GOT3 (cell line): ENCODE measurements at regions not wholly inside any gene's neighbourhood (a gene's known extent, or its start where the extent isn't known, plus 50 kb on each side); places are given as distances from the start of the nearest gene placed in this dataset.

Experiments
- DNase-seq: peaks from one replicate; lab custom pipeline; 2025; ENCODE audit warnings: mixed read lengths; lab: John Stamatoyannopoulos, UW

DNA sequence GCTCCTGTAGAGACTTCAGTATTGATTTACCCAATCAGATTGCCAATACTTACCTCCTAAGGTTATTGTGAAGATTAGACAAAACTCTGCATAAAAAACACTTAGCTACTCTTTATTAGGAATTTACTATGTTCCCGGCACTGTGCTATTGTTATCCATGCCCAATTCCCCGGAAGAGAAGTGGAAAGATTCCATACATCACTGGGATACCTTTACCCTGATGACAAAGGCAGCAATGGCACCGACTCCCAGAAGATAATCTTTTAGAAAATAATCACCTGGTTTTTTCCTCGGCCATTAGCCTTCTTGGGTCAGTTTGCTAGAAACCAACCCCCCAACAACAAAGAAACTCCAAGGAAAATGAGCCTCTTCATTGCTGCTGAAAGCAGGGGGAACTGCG lies 226.0 kb downstream of the SNX18 start:
- no peak for DNase-seq

DNA sequence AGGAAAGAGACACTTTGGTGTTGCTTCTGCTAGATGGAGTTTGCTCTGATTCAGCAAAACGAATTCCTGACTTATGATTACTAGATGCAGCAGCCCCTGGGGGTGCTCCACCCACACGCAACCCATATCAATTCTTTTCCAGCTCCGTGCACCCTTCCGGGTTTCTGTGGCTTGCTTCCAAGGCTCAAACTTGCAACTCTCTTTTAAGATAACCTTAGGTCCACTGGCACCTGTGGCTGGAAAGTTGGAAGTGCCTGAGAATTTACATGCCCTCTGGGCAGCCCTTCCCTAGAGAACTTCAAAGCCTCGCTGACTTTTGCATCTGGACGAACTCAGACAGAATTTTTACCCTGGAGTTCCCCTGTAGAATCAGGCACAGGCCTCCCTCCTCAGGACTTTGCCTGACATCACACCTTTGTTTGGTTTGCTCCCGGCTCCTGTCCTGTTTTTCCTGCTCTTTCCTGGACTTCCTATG lies 224.9 kb downstream of the SNX18 start:
- DNase-seq: no peak

DNA sequence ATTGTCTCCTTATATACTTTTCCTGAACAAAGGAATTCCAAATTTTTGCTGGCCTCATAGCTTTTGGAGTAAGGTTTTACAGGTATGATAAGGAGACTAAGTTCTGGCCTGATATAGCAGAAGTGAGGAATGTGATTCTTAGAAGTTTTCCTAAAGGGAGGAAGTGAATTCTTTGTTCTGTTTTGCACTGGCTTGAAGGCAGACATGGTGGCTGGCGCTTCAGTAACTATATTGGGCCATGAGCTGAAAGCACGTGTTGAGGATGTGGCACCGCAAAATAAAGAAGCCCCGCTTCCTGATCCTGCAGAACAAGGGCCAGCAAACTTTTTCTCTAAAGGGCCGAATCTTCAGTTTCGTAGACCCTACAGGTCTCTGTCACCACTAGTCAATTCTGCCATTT lies 224.2 kb downstream of the SNX18 start:
- no peak for DNase-seq

DNA sequence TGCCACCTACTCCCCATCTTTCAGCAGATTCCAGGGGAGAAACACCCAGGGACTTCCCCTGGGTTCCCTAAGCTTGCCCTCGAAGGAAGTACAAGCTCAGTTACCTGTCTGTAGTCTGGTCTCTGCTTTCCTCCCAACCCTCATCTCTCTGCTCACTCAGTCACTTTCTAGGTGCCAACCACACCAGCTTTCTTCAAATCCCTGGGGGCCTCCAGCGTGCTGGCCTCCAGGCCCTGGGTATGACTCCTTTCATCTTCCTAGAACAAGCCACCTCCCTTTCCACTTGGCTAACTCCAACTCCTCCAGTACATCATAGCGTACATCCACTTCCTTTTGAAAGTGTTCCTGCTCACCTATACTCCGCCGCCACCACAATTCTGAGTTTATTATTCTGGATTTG lies 222.6 kb downstream of the SNX18 start:
- DNase-seq: no peak

DNA sequence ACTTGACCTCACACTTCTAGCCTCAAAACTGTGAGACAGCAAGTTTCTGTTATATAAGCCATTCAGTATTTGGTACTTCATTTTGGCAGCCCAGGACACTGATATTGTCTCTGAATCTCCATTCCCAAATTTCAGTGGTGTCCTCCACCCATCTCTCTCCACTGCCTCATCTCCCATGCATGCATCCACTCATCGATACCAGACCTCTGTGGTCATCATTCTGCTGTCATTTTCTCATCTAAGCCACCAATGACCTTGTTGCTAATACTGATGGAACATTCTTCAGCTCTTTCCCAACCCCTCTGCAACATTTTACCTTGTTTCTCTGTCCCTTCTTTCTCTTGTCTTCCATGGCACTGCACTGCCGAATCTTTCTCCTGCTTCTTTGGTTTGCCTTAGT lies 221.8 kb downstream of the SNX18 start:
- DNase-seq: no peak

DNA sequence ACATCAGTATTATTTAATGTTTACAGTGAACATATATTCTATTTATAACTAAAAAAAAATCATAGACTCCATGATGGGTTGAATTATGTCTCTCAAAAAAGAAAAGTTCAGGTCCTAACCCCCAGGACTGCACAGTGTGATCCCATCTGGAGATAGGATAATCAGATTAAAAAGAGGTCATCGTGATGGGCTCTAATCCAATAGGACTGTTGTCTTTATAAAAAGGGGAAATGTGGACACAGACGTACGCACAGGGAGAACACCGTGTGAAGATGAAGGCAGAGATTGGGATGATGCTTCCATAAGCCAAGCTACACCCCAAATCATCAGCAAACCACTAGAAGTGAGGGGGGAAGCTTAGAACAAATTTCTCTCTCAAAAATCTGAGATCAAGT lies 221.4 kb downstream of the SNX18 start:
- no peak for DNase-seq

DNA sequence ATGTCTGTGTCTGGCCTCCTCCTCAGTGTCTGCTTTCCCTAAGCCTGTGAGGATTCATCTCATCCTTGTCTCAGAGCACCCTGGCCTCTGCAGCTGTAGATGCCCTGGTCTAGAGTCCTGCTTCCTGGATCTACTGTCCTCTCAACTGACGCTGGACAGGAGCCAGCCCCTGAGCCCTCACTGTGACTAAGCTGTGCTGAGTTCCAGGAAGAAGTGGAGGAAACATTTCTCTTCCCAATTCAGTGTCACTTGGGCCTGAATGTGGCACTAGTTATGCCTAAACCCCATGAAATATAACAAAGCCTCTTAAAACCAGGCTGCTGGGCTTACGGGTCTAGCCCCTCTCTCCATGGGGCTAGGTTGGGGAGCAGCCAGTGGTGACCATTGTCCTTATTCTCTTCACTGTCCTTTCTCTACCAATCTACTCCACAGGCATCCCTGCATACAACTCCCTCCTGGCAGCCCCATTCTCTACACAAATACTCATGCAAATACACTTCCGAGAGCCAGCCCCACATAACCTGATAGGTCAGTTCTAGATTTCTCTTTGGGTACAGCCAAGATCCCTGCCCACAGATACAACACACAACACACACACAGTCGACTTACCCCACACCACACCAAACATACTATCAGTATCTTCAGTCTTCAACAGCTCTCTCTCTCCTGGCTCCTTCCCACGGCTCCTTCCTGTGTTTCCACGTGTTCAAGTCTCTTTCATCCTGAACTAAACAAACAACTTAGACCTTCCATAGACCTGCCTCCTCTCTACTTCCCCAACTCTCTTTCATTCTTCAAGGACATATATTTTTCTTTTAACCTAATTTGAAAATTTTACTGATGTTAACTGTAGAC lies 220.8 kb downstream of the SNX18 start:
- no peak for DNase-seq

DNA sequence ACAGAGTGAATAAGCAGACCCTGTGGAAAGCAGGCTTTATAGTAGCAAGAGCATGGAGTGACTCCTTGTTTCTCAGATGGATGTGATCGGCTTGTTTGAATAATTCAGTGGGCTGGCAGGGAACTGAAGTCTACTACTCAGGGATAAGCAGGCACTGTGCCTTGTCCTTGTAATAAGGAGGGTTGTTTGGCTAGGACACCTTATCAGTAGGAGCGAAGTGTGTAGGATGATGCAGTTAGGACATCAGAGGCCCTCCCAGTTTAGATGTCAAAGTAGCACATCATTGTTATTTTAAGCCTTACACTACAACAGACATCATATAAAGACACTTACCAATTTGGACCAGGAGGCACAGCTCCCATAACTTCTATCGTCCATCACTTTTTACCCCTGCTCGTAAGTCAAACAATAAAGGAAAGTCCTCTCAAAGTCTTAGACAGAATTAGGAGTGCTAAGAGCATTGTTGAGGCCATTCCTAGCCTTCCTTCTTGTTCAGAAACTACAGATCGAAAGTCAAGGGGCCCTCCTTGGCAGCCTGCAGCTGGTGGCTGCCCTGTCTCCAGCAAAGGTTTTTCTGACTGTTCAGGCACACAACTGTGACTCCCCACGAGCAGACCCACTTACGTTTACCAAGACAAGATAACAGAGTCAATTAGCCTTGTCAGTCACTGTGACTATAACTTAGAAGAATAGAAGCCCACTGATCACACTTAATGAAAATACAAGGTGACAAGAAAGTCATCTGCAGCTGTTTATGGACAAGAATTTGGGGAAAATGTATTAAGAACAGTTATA lies 218.6 kb downstream of the SNX18 start:
- DNase-seq: no peak

DNA sequence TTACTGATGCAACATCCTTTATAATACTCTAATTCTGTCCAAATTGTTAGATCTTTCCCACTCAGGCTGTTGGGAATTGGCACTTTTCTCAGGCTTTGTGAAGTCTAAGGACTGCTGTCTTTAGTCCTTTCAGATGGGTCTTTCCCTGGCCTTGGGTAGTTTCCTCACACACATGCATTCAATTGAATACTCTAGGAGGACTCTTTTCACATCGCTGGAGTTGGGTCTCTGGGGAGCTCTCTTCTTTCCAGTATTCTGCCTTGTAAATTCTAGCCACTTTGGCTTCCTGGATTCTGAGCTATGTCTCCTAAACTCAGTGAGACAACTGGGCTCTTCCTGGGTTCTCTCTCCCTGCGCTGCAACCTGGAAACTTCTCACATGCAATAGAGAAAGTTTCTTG lies 215.5 kb downstream of the SNX18 start:
- DNase-seq: no peak

DNA sequence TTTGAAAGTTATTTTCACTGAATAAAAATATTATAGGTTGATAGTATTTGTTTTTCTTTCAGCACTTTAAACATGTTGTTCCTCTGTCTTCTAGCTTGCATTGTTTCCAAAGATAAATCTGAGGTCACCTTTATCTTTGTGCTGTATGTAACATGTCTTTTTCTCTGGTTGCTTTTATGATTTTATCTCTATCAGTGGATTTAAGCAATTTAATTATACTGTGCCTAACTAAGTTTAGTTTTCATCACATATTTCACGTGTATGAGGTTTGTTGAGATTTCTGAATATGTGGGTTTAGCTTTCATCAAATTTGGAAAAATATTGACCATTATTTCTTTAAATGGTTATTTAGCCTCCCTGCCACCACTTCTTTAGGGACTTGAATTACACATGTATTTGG lies 214.5 kb downstream of the SNX18 start:
- DNase-seq: no peak

DNA sequence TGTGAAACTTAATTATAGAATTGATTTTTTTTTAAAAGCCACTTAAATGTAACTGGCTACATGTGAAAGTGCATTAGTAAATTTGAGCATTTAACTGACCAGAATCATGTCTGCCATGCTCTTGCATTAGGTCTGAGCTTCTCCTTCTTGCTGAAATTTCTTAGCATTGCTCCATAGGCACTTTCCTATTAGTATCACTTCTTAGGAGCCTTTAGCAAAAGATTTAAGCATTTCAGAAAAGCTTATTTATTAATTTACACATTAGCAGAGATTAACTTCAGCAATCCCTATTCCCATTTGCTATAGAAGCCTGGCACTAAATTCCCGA lies 211.0 kb downstream of the SNX18 start:
- DNase-seq: no peak

DNA sequence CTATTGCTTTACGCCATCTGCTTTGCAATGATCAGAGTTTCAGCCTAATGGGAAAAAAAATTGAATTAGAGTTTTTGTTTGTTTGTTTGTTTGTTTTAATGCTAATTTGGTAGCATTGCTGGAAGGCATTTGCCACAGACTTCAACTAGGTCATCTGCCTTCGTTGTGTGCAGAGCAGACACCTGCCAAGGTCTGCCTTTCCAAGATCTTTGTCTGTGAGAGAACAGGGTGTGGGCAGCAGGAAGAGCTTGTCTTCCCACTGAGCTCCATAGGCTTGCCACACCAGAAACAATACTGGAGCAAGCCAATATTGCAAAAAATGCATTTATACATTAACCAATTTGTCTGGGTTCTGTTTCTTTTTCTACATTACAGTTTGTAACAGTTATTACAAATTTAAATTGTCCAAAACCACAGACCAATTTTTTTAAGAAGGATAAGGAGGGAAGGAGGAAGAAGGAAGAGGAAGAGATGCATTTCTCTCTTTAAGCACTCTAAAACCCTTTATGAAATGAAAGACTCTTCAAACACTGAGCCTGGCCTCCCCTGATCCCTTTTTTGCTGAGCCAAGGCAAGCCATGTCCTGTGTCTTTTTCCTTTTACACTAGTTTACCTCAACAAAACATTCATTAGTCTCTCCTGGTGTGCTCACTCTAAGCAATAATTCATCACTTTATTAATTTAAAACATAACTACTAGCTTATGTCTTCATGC lies 210.5 kb downstream of the SNX18 start:
- DNase-seq: no peak

DNA sequence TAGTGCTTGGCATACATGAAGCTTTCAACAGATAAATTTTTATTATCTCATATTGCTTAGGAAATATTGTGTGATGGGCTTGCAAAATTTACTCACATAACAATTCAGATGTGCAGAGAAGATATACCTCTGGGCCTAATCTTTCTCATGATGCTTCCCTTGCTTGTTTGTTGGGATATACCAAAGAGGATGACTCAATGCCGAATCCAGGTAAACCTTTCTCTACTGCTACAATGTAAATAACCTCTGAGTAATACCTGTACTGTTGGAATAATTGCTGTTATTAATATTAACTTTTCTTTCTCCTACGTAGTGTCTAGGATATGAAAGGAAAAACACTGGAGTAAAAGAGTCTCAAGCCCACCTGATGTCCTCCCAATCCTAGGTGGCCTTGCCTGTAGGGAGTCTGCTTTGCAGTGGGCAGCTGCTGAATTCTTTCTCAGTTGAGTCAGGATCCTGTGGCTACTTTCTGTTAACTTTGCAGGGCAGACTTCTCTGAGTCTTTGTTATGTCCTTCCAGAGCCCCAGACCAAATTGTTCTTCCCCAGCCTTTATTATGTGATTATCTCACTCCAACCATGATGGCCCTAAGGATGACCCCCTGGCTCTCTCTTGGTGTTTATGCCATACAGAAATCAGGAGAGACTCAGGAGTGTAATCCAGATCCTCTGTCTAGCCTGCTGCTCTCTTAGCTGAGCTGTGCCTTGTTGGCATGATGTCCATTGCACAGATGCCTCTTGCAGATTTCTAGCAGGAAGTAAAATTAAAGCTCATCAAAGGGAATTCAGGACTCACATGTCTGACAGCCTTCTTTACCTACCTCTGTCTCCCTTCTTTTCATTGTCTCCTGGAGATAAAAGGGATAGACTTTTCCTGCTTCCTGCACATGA lies 208.1 kb downstream of the SNX18 start:
- DNase-seq: no peak

DNA sequence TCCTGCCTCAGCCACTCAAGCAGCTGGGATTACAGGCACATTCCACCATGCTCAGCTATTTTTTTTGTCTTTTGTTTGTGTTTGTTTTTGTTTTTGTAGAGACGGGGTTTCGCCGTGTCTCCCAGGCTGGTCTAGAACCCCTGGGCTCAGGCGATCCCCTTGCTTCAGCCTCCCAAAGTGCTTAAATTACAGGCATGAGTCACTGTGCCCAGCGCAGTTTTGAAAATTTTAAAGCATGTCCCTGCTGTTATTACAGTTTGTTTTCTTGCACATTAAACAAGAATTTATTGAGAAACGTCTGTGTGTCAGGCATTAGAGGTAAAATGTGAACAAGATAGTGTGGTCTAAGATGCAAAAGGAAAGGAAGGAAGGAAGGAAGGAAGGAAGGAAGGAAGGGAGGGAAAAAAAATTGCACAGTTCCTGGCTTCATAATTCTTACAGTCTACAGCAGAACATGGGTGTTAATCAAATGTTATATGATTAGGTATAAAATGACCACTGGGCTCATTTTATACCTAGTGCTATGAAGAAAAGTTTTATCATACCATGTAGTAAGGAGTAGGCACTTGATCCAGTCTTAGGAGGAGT lies 205.4 kb downstream of the SNX18 start:
- DNase-seq: no peak

DNA sequence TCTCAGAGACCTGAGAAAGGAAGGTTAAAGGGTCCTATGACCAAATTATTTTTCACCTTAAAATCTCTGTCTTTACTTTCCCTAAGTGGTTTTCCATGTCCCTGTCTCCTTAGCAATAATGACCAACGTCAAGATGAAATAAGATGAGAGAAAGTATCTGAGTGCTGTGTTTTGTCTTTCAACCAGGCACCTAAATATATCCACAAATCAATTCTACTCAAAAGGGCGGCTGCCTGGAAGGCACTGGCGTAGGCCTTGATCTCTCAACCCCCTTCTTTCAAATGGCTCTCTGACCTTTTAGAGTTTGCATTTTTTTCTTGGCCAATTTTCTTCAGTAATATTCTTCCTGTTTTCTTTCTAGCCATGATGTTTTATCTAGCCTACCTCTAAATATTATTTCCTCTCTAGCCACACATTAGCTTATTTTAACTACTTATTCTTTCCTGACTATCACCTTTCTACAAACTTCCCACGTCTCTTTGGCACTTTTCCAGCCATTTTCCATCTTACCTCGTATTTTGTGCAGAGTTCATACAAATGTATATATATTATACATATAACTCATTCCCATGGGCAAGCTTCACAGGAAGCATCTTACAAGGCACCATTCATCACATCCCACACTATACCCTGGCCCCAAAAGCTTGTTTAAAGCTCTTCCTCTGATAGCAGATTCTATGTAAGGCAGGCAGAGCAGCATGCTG lies 204.5 kb downstream of the SNX18 start:
- no peak for DNase-seq

DNA sequence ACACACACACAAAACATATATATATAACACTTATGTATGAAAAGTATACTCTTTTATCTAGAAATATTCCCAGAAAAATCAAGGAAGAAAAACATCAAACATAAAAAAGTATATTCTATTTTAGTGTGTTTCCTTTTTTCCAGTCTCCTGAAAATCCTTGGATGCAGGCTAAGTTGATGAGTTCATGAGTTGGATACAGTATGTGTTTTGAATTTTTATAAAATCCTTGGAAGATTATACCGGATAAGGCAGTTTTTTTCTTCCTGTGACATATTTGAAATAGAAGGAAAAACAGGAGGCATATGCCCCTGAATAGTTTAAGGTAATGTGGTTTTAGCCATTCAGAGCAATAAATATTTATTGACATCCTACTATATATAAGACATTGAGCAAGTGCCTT lies 203.6 kb downstream of the SNX18 start:
- no peak for DNase-seq

DNA sequence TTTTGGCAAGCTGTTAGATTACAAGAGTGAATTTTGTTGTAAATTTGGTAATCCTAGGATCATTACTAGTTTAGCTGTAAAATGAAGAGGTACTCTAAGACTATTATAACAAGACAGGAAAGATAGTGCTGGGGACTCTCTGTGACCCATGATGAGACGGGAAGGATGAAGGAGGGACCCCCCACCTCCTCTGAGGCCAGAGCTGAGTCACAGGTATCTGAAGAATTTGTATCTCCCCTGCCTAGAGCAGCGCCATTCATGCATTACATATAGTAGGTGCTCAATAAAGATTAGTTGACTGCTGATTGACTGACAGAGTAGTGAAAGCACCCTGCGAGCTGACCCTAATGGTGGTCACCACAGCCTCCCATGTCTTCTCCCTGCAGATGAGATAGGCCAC lies 202.8 kb downstream of the SNX18 start:
- DNase-seq: no peak

DNA sequence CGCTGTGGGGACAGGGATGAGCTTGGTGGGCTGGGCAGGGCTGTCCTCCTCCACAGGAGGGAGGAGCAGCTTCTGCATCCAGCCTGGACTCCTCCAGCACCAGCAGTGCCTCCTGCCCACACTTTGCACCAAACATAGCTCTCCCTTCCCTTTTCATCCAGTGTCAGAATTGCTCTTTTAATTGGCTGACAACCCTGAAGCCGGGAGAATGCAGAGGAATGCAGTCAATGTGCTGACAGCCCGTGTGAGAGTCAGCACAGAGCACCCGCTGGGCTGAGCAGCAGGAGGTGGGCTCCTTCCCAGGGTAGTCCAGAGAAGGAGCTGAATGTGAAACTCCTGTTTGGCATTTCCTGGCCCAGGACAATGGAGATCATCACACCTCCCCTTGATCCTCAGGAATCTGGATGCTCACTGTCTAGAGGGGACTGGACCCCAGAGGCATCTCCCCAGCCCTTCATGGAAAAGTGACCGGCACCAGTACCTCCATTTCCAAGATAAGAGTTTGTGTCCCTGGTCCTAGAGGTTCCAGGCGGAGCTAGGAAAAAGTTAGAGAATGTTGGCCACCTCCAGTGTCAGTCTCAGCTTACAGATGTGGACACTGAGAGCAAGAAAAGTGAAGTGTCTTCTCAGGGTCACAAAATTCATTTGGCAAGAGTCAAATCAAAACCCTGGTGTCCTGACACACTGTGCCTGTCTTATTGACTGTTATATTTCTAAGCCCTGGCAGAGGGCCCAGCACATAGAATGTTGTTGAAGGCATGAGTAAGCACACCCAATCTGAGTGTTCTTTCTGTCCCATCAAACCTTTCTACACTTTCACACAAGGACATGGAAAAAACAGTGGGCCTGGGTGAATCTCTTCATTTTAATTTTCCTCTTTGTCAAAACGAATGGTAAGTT lies 202.1 kb downstream of the SNX18 start:
- DNase-seq: no peak

DNA sequence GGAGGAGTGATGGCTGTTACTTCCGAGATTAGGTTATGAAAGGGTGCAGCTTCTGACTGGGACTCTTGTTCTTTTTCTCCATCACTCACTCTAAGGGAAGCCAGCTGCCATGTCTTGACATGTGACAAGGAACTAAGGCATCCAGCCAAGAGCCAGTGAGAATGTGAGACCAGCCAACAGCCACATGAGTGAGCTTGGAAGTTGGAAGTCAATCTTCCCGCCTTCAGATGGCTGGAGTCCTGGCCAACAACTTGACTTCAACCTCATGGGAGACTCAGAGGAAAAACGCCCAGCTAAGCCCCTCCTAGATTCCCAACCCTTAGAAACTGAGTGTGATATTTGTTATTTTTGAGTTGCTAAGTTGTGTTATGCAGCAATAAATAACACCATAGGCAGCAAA lies 201.1 kb downstream of the SNX18 start:
- no peak for DNase-seq

DNA sequence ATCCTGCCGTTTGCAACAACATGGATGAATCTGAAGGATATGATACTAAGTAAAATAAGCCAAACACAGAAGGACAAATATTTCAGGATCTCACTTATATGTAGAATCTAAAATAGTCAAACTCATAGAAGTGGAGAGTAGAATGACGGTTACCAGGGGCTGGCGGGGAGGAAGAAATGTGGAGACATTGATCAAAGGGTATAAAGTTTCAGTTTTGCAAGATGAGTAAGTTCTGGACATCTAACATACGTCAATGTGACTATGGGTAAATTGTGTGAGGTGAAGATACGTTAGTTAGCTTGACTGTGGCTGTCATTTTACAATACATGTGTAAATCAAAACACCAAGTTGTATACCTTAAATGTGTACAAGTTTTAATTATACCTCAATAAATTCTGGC lies 200.3 kb downstream of the SNX18 start:
- no peak for DNase-seq
